HepG2 (cell line): ENCODE measurements at regions not wholly inside any gene's neighbourhood (a gene's known extent, or its start where the extent isn't known, plus 50 kb on each side); places are given as distances from the start of the nearest gene placed in this dataset.

Experiments
- ATAC-seq: fragments of 200-7000 bp; cut with Tn5 transposase; 3 replicates; pipeline ENCODE4 v1.9.1; 2020; ENCODE audit warnings: mild to moderate bottlenecking, moderate library complexity
- BruUV-seq: library from RNA; stranded (reverse); fragments of 400-500 nt; replicated peaks from 2 replicates; lab custom pipeline; 2021; lab: Mats Ljungman, UMichigan
- CTCF ChIA-PET: fragments of 300-600 bp; formaldehyde crosslinking; extraction: SDS; loops from one replicate; lab custom pipeline; 2021; ENCODE audit warnings: low total read pairs, inconsistent platforms, low intra/inter-chr PET ratio; lab: Yijun Ruan, JAX
- POLR2A ChIA-PET: fragments of 350-600 bp; sonication (Branson Sonifier 250); formaldehyde crosslinking; loops from one replicate; lab custom pipeline; 2020; ENCODE audit warnings: antibody characterized with exemption, inconsistent platforms; lab: Yijun Ruan, JAX
- DNase-seq: peaks from one replicate; pipeline ENCODE4 v3.0.0-alpha.2; 2015; ENCODE audit warnings: low spot score
- FAIRE-seq: peaks from 3 replicates; lab custom pipeline; 2011; peaks lifted over from hg19 to GRCh38; lab: Jason Lieb, UNC
- H2AFZ ChIP-seq: one replicate; pipeline ENCODE4 v1.6.1; 2011; ENCODE audit warnings: low read length, inconsistent platforms
- H3K27ac ChIP-seq: fragments of 300-600 bp; 3 replicates; pipeline ENCODE4 v1.8.0; 2011; ENCODE audit warnings: mixed run types, mild to moderate bottlenecking, mixed read lengths, low read length, inconsistent platforms; ENCODE audit not compliant: insufficient read depth; ENCODE audit errors: extremely low read length
- H3K27me3 ChIP-seq, 2 experiments: fragments of 200-600 bp in 1 of 2; 2 replicates in 1 of 2; 3 replicates in 1 of 2; pipeline versions ENCODE4 v1.6.0 to v1.8.0; 2011; ENCODE audit warnings: low read length in 2 of 2, mild to moderate bottlenecking in 2 of 2, moderate library complexity in 2 of 2, inconsistent platforms in 1 of 2; ENCODE audit not compliant: insufficient read depth in 2 of 2, control insufficient read depth in 1 of 2
- H3K36me3 ChIP-seq, 2 experiments: fragments of 200-600 bp in 1 of 2; replicated peaks in 1 of 2; 2 replicates in 1 of 2; 3 replicates in 1 of 2; pipeline versions ENCODE4 v1.5.1 to v1.8.0; 2011; ENCODE audit warnings: low read length in 2 of 2, inconsistent platforms in 1 of 2; ENCODE audit not compliant: insufficient read depth in 2 of 2, control insufficient read depth in 1 of 2
- H3K4me1 ChIP-seq: 2 replicates; pipeline ENCODE4 v1.5.1; 2012; ENCODE audit warnings: low read length, inconsistent platforms; ENCODE audit not compliant: insufficient read depth
- H3K4me2 ChIP-seq: 2 replicates; pipeline ENCODE4 v1.6.0; 2011; ENCODE audit warnings: low read depth, low read length, inconsistent platforms
- H3K4me3 ChIP-seq, 3 experiments: fragments of 200-600 bp in 1 of 3; sonication (generic), shearing (Covaris generic) in 1 of 3; replicated peaks in 1 of 3; 2 replicates each; pipeline ENCODE4 v1.5.1; 2011 to 2016; ENCODE audit warnings: low read length in 3 of 3, inconsistent platforms in 2 of 3, low read depth in 2 of 3, mild to moderate bottlenecking in 2 of 3, control low read depth in 1 of 3, mixed read lengths in 1 of 3; ENCODE audit not compliant: insufficient read depth in 1 of 3
- H3K79me2 ChIP-seq: one replicate; pipeline ENCODE4 v1.6.1; 2011; ENCODE audit warnings: low read length, inconsistent platforms; ENCODE audit not compliant: insufficient read depth
- H3K9ac ChIP-seq: 2 replicates; pipeline ENCODE4 v1.6.0; 2011; ENCODE audit warnings: mild to moderate bottlenecking, low read depth, low read length, inconsistent platforms; ENCODE audit not compliant: insufficient read depth
- H3K9me3 ChIP-seq: 2 replicates; pipeline ENCODE4 v1.5.1; 2012; ENCODE audit warnings: mild to moderate bottlenecking, low read length
- H4K20me1 ChIP-seq: 2 replicates; pipeline ENCODE4 v1.6.0; 2011; ENCODE audit warnings: inconsistent platforms, mild to moderate bottlenecking, low read length, moderate library complexity; ENCODE audit not compliant: insufficient read depth
- ARHGAP35 ChIP-seq: sonication (generic); formaldehyde crosslinking; IDR thresholded peaks from 2 replicates; pipeline ENCODE4 v1.9.0; 2022; ENCODE audit warnings: mild to moderate bottlenecking, inconsistent platforms, moderate library complexity, missing genetic modification reagents, borderline replicate concordance
- DDIT3 ChIP-seq: sonication (generic); formaldehyde crosslinking; IDR thresholded peaks from 2 replicates; pipeline ENCODE4 v1.4.0; 2020; ENCODE audit warnings: mild to moderate bottlenecking, missing genetic modification reagents
- FOXP1 ChIP-seq, 2 experiments: fragments of 450-650 bp in 1 of 2; IDR thresholded peaks; 2 replicates each; pipeline ENCODE4 v1.6.1; 2017 to 2018; ENCODE audit warnings: antibody characterized with exemption in 1 of 2
- NFYC ChIP-seq: IDR thresholded peaks from 2 replicates; pipeline ENCODE4 v1.6.1; 2016; ENCODE audit warnings: missing genetic modification reagents, missing compliant biosample characterization
- NPAS2 ChIP-seq: sonication (generic); formaldehyde crosslinking; IDR thresholded peaks from 2 replicates; pipeline ENCODE4 v1.8.0; 2022; ENCODE audit warnings: mild to moderate bottlenecking, missing genetic modification reagents, borderline replicate concordance
- PHF21A ChIP-seq: sonication (generic); formaldehyde crosslinking; IDR thresholded peaks from 2 replicates; pipeline ENCODE4 v1.5.0; 2020; ENCODE audit warnings: mild to moderate bottlenecking, missing genetic modification reagents
- U2AF2 ChIP-seq: fragments of 200-400 bp; formaldehyde crosslinking; IDR thresholded peaks from 2 replicates; pipeline ENCODE4 v1.6.1; 2017; ENCODE audit warnings: low read depth, mild to moderate bottlenecking, low read length
- USF2 ChIP-seq, 2 experiments: sonication (generic) in 1 of 2; formaldehyde crosslinking in 1 of 2; IDR thresholded peaks; 2 replicates each; pipeline versions ENCODE4 v1.5.1 to v1.6.1; 2011 to 2020; ENCODE audit warnings: borderline replicate concordance in 1 of 2, low read depth in 1 of 2, low read length in 1 of 2, mild to moderate bottlenecking in 1 of 2, missing genetic modification reagents in 1 of 2, moderate library complexity in 1 of 2
- ZNF563 ChIP-seq: sonication (generic); formaldehyde crosslinking; IDR thresholded peaks from 2 replicates; pipeline ENCODE4 v1.8.0; 2022; ENCODE audit warnings: mild to moderate bottlenecking, moderate library complexity, missing genetic modification reagents
- WGBS: methylation state at CpG from one replicate; pipeline ENCODE4 v1.1.6; 2017; ENCODE audit warnings: low lambda C conversion rate; 5-methylcytosine and 5-hydroxymethylcytosine counted together
- in situ Hi-C: cut with HindIII; loops from 2 replicates; pipeline ENCODE4 v1.10.0; 2017; ENCODE audit warnings: low pct_unique_long_range_greater_than_20kb; ENCODE audit not compliant: extremely low pct_ligation_motif_present
- intact Hi-C: fragments of 100-400 bp; cut with micrococcal nuclease; formaldehyde crosslinking; loops from one replicate; pipeline ENCODE4 v1.10.0; 2022; ENCODE audit not compliant: unreplicated experiment
- TF ChIP-seq, protein P1 (sequence below): sonication (generic); formaldehyde crosslinking; IDR thresholded peaks from 2 replicates; pipeline ENCODE4 v1.4.0; 2020; ENCODE audit warnings: mild to moderate bottlenecking, missing genetic modification reagents, borderline replicate concordance

- TF ChIP-seq ARHGAP35 (CRISPR knock-in tag): no peak
- TF ChIP-seq, protein P1, sequence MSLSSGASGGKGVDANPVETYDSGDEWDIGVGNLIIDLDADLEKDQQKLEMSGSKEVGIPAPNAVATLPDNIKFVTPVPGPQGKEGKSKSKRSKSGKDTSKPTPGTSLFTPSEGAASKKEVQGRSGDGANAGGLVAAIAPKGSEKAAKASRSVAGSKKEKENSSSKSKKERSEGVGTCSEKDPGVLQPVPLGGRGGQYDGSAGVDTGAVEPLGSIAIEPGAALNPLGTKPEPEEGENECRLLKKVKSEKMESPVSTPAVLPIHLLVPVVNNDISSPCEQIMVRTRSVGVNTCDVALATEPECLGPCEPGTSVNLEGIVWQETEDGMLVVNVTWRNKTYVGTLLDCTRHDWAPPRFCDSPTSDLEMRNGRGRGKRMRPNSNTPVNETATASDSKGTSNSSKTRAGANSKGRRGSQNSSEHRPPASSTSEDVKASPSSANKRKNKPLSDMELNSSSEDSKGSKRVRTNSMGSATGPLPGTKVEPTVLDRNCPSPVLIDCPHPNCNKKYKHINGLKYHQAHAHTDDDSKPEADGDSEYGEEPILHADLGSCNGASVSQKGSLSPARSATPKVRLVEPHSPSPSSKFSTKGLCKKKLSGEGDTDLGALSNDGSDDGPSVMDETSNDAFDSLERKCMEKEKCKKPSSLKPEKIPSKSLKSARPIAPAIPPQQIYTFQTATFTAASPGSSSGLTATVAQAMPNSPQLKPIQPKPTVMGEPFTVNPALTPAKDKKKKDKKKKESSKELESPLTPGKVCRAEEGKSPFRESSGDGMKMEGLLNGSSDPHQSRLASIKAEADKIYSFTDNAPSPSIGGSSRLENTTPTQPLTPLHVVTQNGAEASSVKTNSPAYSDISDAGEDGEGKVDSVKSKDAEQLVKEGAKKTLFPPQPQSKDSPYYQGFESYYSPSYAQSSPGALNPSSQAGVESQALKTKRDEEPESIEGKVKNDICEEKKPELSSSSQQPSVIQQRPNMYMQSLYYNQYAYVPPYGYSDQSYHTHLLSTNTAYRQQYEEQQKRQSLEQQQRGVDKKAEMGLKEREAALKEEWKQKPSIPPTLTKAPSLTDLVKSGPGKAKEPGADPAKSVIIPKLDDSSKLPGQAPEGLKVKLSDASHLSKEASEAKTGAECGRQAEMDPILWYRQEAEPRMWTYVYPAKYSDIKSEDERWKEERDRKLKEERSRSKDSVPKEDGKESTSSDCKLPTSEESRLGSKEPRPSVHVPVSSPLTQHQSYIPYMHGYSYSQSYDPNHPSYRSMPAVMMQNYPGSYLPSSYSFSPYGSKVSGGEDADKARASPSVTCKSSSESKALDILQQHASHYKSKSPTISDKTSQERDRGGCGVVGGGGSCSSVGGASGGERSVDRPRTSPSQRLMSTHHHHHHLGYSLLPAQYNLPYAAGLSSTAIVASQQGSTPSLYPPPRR: no peak
- TF ChIP-seq FOXP1 (IDR thresholded peaks at IDR 0.05): no peak
- TF ChIP-seq FOXP1 (CRISPR knock-in tag; IDR thresholded peaks at IDR 0.05): no peak
- TF ChIP-seq PHF21A: no peak
- TF ChIP-seq, all 625 proteins: peak for 0
Observed at GRCh38 chr2:171228826-171229225, 68.1 kb upstream of the TLK1 start (continued).

DNA sequence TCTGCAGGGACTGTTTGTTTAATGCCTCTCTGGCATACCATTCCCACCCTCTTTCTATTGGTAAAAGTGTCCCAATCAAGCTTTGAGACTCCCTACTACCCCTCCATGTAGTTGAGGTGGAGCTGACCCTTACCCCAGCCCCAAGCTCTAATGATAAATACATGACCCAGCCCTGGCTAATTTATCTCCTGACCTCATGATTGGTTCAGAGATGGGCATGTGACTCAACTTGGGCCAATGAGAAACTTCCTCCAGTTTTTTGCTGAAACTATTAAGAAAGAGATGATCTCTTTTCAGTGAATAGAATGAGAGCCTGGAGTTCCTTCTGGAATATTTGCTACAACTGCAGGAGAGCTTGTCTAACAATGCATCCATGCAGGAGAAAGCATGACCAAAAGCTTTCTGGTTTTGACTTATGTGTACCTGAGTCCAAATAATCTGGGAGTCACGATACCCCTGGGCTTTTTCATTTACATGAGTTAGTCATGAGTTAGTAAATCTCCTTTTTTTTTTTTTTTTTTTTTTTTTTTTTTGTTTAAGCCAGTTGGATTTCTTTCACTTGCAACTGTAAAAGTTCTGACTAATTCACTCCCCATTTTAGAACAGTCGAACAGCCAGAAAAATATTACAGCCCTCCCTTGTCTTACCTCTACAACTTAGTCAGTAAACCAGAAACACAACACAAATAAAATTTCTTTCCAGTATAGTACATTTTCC is 66.5 kb upstream of the TLK1 start:
- no peak for FAIRE-seq

More for the DNA sequence above, 66.5 kb upstream of the TLK1 start:
- no peak for DNase-seq
- Histone ChIP-seq H3K27me3 (peaks cover 0 to 7% of the 10 kb centered on the region in 2 experiments; a peak in 1 of 5 replicates), H3K79me2 (no peaks in the 10 kb centered on the region), H3K9me3 (no peaks in the 10 kb centered on the region)
- TF ChIP-seq USF2 (IDR thresholded peaks at IDR 0.05; ENCODE audit: low read depth, low read length) (no peak), USF2 (CRISPR knock-in tag; IDR thresholded peaks at IDR 0.05; ENCODE audit: borderline replicate concordance) (peak; percentile 46; the same call in 1 of the 2 replicates), NPAS2 (CRISPR knock-in tag) (no peak), DDIT3 (no peak), ZNF563 (CRISPR knock-in tag) (no peak), U2AF2 (no peak), NFYC (CRISPR knock-in tag) (peak; percentile 24; the same call in 1 of the 2 replicates)
- TF ChIP-seq, all 625 proteins: peak for 2
- no peak overlapping the region for H3K9ac ChIP-seq
- H3K4me1 ChIP-seq: no peaks in the 10 kb centered on the region
- H3K27ac ChIP-seq: no peak overlapping the region
- H3K4me2 ChIP-seq: no peak overlapping the region
- ATAC-seq: no peak
- WGBS: 8% methylated on average over 2 of the region's 2 CpGs
- no peak overlapping the region for H3K4me3 ChIP-seq
- no TSS peak for BruUV-seq
- in situ Hi-C loops: no loop called here
- no peaks in the 10 kb centered on the region for H3K36me3 ChIP-seq
- no peaks in the 10 kb centered on the region for H4K20me1 ChIP-seq
- POLR2A ChIA-PET: no interaction called here
- CTCF ChIA-PET: no interaction called here
- no peak overlapping the region for H2AFZ ChIP-seq
- intact Hi-C loops: no loop called here
